HG03108 (cell line): ENCODE measurements at regions not wholly inside any gene's neighbourhood (a gene's known extent, or its start where the extent isn't known, plus 50 kb on each side); places are given as distances from the start of the nearest gene placed in this dataset.

Source experiments
- ATAC-seq: cut with Tn5 transposase; IDR thresholded peaks from one replicate; pipeline ENCODE4 v1.9.1; 2021; ENCODE audit warnings: moderate library complexity; ENCODE audit not compliant: unreplicated experiment

- ATAC-seq = no peak
These were observed 774.7 kb upstream of the ROBO1 start for GRCh38 chr3:80542456-80542855.

DNA sequence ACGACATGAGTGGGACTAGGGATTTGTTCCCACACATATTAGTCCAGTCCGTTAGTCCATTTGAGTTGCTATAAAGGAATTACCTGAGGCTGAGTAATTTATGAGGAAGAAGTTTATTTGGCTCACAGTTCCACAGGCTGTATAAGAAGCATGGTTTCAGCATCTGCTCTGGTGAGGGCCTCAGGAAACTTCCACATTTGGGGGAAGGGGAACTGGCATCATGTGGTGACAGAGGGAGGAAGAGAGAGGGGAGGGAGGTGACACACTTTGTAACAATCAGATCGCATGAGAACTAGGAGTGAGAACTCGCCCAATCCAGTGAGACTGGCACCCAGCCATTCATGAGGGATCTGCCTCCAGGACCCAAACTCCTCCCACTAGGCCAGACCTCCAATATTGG is 769.9 kb upstream of the ROBO1 start:
- ATAC-seq = no peak

DNA sequence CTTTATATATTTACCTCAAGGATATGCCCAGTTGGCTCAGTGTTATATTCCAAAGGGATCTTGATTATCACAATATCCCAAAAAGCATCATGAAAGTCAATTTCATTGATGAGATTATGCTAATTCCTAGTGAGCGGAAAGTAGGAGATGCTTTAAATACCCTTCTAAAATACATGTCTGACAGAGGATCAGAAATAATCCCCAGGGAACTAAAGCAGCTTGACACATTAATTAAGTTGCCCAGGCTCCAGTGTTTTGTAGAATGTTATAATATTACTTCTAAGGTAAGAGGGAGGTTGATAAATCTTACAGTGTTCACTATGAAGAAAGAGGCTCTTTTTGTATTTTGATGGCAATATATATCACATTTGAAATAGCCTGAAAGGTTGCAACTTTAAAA is 767.5 kb upstream of the ROBO1 start:
- no peak for ATAC-seq

GRCh38 chr3:80533553-80533952 is 765.8 kb upstream of the ROBO1 start:
- no peak for ATAC-seq

DNA sequence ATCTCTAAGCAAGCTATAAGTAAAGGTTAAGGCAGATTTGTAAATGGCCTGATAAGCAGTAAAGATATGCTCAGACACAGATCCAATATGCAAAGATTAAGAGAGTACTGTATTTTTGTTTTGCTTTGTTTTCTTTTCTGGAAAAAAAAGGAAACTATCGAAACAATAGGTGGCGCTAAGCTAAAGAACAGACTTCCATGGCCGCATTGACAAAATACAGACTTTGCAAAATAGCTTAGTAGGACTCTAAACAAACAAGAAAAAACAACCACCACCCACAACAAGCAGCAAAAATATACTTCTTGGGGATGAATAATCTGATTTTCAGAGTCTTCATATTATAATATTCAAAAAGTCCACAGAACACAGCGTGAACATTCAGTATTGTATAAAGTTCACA is 758.4 kb upstream of the ROBO1 start:
- no peak for ATAC-seq

DNA sequence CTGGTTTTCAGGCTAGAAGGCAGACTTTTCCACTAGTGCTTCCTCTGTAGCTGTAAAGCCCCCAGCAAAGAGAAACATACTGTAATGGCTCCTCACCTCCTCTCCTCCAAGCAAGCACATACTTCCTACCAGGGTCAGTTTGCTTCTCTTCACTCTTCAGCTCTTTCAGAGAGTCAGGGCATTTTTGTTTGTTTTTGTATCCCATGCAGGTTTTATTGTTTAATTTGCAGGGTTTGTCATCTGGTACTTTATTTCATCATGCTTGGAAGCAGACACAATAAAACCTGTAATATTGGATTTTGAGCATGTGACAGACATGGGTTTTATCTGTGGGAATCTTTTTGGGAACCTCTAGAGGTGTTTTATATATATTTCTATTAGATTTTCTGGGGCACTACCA is 753.3 kb upstream of the ROBO1 start:
- no peak for ATAC-seq

GRCh38 chr3:80519436-80519835 is 751.6 kb upstream of the ROBO1 start:
- no peak for ATAC-seq

DNA sequence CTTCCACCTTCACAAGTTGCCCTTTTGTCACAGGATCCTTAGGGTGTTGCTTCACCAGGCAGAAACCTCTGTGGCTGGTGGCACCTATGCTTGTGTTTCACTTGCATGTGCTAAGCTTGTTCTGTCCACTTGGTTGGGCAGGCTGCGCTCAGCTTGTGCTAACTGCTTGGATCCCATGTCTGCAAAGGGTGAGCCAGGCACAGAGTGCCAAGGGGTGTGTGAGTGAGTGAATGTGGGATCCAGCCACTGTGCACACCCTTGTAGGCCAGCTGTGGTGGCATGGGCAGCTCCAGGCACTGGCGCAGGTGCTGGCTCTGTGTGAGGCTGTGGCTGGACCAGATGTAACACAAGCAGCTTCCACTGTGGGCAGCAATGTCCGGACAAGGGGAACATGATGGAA is 728.7 kb upstream of the ROBO1 start:
- no peak for ATAC-seq

DNA sequence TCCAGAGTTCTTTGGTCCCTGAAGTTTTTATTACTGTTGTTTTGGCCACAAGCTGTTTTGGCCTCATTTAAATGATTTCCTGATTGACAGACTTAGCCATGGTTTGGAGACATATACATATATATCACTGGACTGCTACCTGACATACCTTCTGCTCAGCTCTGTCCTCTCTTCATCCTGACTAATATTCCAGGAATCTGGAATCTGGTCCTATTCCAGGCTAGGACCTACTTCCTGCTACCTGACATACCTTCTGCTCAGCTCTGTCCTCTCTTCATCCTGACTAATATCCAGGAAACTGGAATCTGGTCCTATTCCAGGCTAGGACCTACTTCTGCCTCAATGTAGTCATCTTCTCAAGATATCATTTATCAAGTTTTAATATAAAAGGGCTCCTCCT is 724.4 kb upstream of the ROBO1 start:
- no peak for ATAC-seq

GRCh38 chr3:80472961-80473360 is 705.2 kb upstream of the ROBO1 start:
- ATAC-seq = no peak

GRCh38 chr3:80472459-80472858 is 704.7 kb upstream of the ROBO1 start:
- ATAC-seq = no peak

DNA sequence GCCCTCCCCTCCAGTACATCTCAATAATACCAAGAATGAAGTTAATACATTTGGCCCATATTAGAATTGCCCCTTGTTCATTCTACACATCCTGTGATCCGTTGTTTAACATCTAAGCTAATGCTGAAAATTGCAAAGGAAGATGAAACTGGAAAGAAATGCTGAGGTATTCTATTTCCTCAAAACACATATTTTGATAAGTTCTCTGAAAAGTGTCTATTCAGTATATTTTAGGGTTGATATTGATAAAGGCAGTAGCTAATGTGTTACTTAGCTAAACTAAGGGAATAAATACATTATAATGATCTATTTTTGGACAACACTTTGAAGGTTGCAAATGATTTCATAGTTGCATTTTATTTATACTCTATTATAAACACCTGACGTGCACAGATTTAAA is 702.6 kb upstream of the ROBO1 start:
- ATAC-seq = no peak

DNA sequence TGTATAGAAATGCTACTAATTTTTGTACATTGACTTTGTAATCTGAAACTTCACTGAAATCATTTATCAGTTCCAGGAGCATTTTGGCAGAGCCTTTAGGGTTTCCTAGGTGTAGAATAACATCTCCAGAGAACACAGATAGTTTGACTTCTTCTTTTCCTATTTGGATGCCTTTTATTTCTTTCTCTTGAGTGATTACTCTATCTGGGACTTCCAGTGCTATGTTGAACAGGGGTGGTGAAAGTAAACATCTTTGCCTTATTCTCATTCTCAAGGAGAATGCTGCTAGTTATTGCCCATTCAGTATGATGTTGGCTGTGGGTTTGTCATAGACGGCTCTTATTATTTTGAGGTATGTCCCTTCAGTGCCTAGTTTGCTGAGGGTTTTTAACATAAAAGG is 697.9 kb upstream of the ROBO1 start:
- ATAC-seq = no peak

DNA sequence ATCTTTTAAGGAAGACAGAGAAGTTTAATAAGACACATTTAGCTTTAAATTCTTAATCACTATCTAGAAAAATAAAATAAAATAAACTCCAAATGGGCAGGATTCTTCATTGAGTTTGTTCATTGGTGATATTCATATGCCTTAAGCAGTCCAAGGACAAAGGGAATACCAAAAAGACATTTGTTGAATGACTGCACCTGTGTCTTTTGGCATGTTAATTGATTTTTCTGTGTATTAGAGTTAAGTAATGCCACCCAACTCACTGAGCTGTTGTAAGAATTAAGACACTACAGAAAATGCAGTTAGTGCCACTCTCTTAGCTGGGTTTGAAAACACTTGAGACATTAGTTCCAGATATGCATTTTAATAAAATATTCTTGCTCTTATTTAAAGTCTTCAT is 683.6 kb upstream of the ROBO1 start:
- no peak for ATAC-seq

- no peak for ATAC-seq
These were observed 677.8 kb upstream of the ROBO1 start for GRCh38 chr3:80445641-80446040.

- ATAC-seq = no peak
These were observed 677.3 kb upstream of the ROBO1 start for GRCh38 chr3:80445053-80445452.

GRCh38 chr3:80439490-80439889 is 671.7 kb upstream of the ROBO1 start:
- ATAC-seq = no peak

- ATAC-seq = no peak
These were observed 666.6 kb upstream of the ROBO1 start for GRCh38 chr3:80434366-80434765.

- ATAC-seq = no peak
These were observed 657.2 kb upstream of the ROBO1 start for GRCh38 chr3:80424951-80425350.

DNA sequence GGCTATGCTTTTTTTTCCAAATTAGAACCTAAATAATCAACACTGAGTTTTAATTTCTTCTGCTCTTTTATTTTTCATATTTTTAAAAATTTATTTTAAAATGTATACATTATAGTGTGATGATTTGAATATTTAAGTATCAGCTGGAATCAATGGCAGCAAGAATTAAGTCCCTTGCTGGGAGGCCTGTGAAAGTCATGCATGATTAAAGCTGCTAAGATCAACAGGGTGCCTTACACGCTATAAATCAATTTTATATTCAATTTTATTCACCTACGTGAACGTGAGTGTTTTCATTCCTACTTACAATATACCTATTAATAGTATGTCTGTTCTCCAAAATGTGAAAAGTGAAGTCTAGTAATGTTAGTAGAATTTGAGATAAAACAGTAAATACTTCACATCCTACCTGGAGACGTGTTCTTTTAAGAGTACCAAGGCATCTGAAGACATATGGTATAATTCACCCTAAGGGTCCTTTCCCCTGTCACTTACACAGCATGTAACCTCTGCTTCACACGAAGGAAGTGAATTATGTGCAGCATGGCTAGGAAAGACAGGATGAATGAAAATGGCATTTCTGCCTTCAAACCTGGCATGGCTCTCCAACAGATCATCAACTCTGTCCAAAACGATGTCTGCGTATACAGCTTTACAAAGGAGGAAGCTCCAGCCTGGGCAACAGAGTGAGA is 640.4 kb upstream of the ROBO1 start:
- no peak for ATAC-seq

GRCh38 chr3:80405618-80406017 is 637.8 kb upstream of the ROBO1 start:
- ATAC-seq = no peak

- ATAC-seq = no peak
These were observed 627.2 kb upstream of the ROBO1 start for GRCh38 chr3:80395023-80395422.

GRCh38 chr3:80391573-80391972 is 623.8 kb upstream of the ROBO1 start:
- no peak for ATAC-seq
